ENCODE measurements at regions not wholly inside any gene's neighbourhood (a gene's known extent, or its start where the extent isn't known, plus 50 kb on each side); places are given as distances from the start of the nearest gene placed in this dataset.

DNA sequence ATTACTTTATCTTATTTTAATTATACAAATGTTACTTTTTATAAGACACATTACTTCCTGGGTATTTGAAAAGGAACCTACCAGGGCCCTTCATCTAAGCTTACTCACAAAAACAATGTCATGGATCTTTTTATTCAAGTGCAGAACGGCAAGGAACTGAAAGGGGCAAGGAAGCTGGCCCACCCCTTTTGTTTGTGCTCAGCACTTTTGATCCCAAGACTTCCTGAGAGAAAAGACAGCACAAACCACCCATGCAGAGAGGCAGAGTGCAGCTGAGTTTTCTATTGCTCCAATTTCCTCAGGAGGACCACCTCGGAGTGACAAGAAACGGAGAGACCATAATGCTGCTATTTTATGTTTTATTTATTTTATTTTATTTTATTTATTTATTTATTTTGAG lies 232.0 kb upstream of the NRP1 start:
- 54 to 80% (median 77%) methylated on average over 3 of the region's 3 CpGs for WGBS, 5 donors
- intact Hi-C loops (cut with DNase I; ENCODE audit: low total_unique reads) = no loop called here

DNA sequence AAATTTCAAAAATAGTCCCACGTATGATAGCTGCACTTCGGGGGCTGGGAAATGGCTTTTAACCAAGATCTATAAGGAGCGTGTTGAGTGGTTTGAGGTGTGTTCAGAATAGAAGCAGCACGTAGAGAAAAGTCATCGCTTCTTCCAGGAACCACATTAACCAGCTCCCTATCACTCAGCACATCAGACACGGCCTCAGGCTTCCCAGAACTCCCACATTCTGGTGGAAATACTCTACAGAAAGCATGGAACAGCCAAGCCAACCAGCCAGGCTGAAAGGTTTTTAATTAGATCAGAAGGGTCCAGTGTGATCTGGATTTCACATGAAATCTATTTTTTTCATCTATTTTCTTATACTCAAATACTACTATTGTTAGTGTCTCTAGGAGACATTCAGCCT lies 231.5 kb upstream of the NRP1 start:
- Histone ChIP-seq H3K27me3 (no peaks in the 10 kb centered on the region), H3K4me1 (no peaks in the 10 kb centered on the region), H3K4me3 (no peak overlapping the region), H3K36me3 (no peaks in the 10 kb centered on the region), H3K27ac (no peak overlapping the region), H3K9me3 (no peaks in the 10 kb centered on the region)
- intact Hi-C loops (cut with DNase I; ENCODE audit: low total_unique reads) = no loop called here
- no peak for TF ChIP-seq POLR2A (IDR thresholded peaks at IDR 0.05)
- TF ChIP-seq, protein P1, sequence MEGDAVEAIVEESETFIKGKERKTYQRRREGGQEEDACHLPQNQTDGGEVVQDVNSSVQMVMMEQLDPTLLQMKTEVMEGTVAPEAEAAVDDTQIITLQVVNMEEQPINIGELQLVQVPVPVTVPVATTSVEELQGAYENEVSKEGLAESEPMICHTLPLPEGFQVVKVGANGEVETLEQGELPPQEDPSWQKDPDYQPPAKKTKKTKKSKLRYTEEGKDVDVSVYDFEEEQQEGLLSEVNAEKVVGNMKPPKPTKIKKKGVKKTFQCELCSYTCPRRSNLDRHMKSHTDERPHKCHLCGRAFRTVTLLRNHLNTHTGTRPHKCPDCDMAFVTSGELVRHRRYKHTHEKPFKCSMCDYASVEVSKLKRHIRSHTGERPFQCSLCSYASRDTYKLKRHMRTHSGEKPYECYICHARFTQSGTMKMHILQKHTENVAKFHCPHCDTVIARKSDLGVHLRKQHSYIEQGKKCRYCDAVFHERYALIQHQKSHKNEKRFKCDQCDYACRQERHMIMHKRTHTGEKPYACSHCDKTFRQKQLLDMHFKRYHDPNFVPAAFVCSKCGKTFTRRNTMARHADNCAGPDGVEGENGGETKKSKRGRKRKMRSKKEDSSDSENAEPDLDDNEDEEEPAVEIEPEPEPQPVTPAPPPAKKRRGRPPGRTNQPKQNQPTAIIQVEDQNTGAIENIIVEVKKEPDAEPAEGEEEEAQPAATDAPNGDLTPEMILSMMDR (IDR thresholded peaks at IDR 0.05) = no peak
- TF ChIP-seq POLR2AphosphoS5 (IDR thresholded peaks at IDR 0.05) = no peak
- no peak for DNase-seq
- 77 to 91% (median 87%) methylated on average over 6 of the region's 6 CpGs for WGBS, 5 donors

More for the DNA sequence above, 232.0 kb upstream of the NRP1 start:
- no peak for DNase-seq
- no peak for TF ChIP-seq POLR2AphosphoS5 (IDR thresholded peaks at IDR 0.05)
- TF ChIP-seq, protein P1 (IDR thresholded peaks at IDR 0.05) = no peak
- TF ChIP-seq POLR2A (IDR thresholded peaks at IDR 0.05) = no peak
- TF ChIP-seq EP300 (IDR thresholded peaks at IDR 0.05) = no peak
- H3K27ac ChIP-seq = no peak overlapping the region
- no peaks in the 10 kb centered on the region for H3K36me3 ChIP-seq
- no peaks in the 10 kb centered on the region for H3K9me3 ChIP-seq
- no peaks in the 10 kb centered on the region for H3K27me3 ChIP-seq
- H3K4me3 ChIP-seq = no peak overlapping the region
- H3K4me1 ChIP-seq = no peaks in the 10 kb centered on the region

DNA sequence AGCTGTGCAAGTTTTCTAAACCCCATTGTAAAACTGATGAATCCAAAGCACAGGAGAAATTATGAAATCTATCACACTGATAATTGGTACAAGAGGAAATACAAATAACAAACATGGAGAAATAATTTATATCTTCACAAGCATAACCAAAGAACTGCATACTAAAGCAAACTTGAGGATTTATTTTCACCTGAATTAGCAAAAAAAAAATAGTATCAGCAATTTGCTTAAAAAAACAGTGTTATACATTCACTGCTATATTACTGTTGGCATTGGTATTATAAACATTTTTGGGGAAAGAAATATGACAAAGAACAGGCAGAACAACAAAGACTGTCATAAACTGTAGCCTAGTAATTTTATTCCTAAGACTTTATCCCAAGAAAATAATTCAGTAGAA lies 230.8 kb upstream of the NRP1 start:
- TF ChIP-seq, protein P1 (IDR thresholded peaks at IDR 0.05) = no peak
- TF ChIP-seq POLR2AphosphoS5 (IDR thresholded peaks at IDR 0.05) (no peak), EP300 (IDR thresholded peaks at IDR 0.05) (no peak), POLR2A (IDR thresholded peaks at IDR 0.05) (no peak)
- no peak overlapping the region for H3K27ac ChIP-seq
- H3K9me3 ChIP-seq = no peaks in the 10 kb centered on the region
- intact Hi-C loops (cut with DNase I; ENCODE audit: low total_unique reads) = no loop called here
- H3K27me3 ChIP-seq = no peaks in the 10 kb centered on the region
- H3K4me3 ChIP-seq = no peak overlapping the region
- H3K36me3 ChIP-seq = no peaks in the 10 kb centered on the region
- no peaks in the 10 kb centered on the region for H3K4me1 ChIP-seq
- DNase-seq = no peak

DNA sequence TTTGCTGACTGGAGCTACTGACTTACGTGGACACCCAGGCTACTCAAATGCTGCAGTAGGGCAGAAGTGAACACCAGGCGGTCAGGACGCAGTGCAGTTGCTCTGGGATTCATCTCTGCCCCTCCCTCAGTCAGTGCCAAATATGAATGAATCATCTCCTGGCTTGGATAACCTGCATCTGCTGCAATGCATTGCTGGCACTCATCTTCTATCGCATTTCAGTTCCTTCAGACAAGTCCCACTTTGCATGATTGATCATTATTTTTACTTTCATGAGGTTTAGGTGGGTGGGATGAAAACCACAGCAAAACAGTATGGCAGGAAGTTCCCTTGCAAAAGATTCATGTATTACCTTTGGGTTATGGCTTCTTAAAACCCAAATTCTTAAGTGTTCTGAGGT lies 224.6 kb upstream of the NRP1 start:
- H3K27me3 ChIP-seq = no peaks in the 10 kb centered on the region
- H3K4me1 ChIP-seq = no peaks in the 10 kb centered on the region
- WGBS, 5 donors = 40 to 77% (median 73%) methylated on average over 4 of the region's 4 CpGs
- intact Hi-C loops (cut with DNase I; ENCODE audit: low total_unique reads) = no loop called here
- H3K9me3 ChIP-seq = no peaks in the 10 kb centered on the region
- TF ChIP-seq, protein P1 (IDR thresholded peaks at IDR 0.05) = no peak
- TF ChIP-seq POLR2AphosphoS5 (IDR thresholded peaks at IDR 0.05) (no peak), POLR2A (IDR thresholded peaks at IDR 0.05) (no peak), EP300 (IDR thresholded peaks at IDR 0.05) (no peak)
- H3K36me3 ChIP-seq = no peaks in the 10 kb centered on the region
- no peak overlapping the region for H3K27ac ChIP-seq
- peak in 1 of 2 donors; percentile 47 for DNase-seq
- H3K4me3 ChIP-seq = no peak overlapping the region

Data from stomach (tissue), 8 donors.